Mesothelial cell of epicardium (in vitro differentiated cells): ENCODE measurements at regions not wholly inside any gene's neighbourhood (a gene's known extent, or its start where the extent isn't known, plus 50 kb on each side); places are given as distances from the start of the nearest gene placed in this dataset.
"Not testable (repeated sequence)": the region's sequence is repeated elsewhere in the genome, so short reads cannot be mapped to it uniquely, and the experiment has no call there.

Source experiments
- DNase-seq, 2 experiments: peaks; one replicate each; pipeline ENCODE4 v3.0.0; 2021; ENCODE audit warnings: low spot score in 2 of 2; ENCODE audit not compliant: unreplicated experiment in 2 of 2
- H3K27ac Mint-ChIP-seq: 2 replicates; pipeline ENCODE4 v1.8.0; 2021; ENCODE audit warnings: mixed read lengths
- H3K27me3 Mint-ChIP-seq: 2 replicates; pipeline ENCODE4 v1.8.0; 2021; ENCODE audit warnings: low read depth, mixed read lengths
- H3K36me3 Mint-ChIP-seq: 2 replicates; pipeline ENCODE4 v1.8.0; 2021; ENCODE audit warnings: mixed read lengths
- H3K4me1 Mint-ChIP-seq: 2 replicates; pipeline ENCODE4 v1.8.0; 2021; ENCODE audit warnings: mixed read lengths
- H3K4me3 Mint-ChIP-seq: 2 replicates; pipeline ENCODE4 v1.8.0; 2021; ENCODE audit warnings: mild to moderate bottlenecking, moderate library complexity, mixed read lengths
- H3K9me3 Mint-ChIP-seq: 2 replicates; pipeline ENCODE4 v1.8.0; 2021; ENCODE audit warnings: mixed read lengths
- CTCF ChIP-seq: fragments of 200-600 bp; sonication (generic); IDR thresholded peaks from one replicate; pipeline ENCODE4 v1.5.0; 2021; ENCODE audit warnings: antibody characterized with exemption; ENCODE audit not compliant: unreplicated experiment

- H3K4me1 Mint-ChIP-seq, H3K27me3 Mint-ChIP-seq, H3K27ac Mint-ChIP-seq, DNase-seq, H3K4me3 Mint-ChIP-seq, H3K36me3 Mint-ChIP-seq: not testable (repeated sequence)
- H3K9me3 Mint-ChIP-seq = peaks cover 30% of the 10 kb centered on the region
Measured at GRCh38 chr11:100409267-100409666, 277.8 kb upstream of the ARHGAP42 start.

GRCh38 chr11:100419518-100419917 is 267.6 kb upstream of the ARHGAP42 start:
- no peak for TF ChIP-seq CTCF
- DNase-seq = no peak
- H3K4me3 Mint-ChIP-seq = no peak overlapping the region
- H3K27me3 Mint-ChIP-seq = no peaks in the 10 kb centered on the region
- peaks cover 16% of the 10 kb centered on the region for H3K36me3 Mint-ChIP-seq
- peaks cover 33% of the 10 kb centered on the region for H3K9me3 Mint-ChIP-seq
- H3K27ac Mint-ChIP-seq = no peak overlapping the region
- H3K4me1 Mint-ChIP-seq = peaks cover 1% of the 10 kb centered on the region

GRCh38 chr11:100434821-100435641 is 252.1 kb upstream of the ARHGAP42 start:
- H3K27ac Mint-ChIP-seq = peak overlapping the region; percentile 61
- DNase-seq = no peak
- H3K9me3 Mint-ChIP-seq = no peaks in the 10 kb centered on the region
- H3K27me3 Mint-ChIP-seq = no peaks in the 10 kb centered on the region
- no peaks in the 10 kb centered on the region for H3K36me3 Mint-ChIP-seq
- TF ChIP-seq CTCF = no peak
- H3K4me1 Mint-ChIP-seq = peaks cover 17% of the 10 kb centered on the region
- H3K4me3 Mint-ChIP-seq = no peak overlapping the region

GRCh38 chr11:100438376-100438775 is 248.7 kb upstream of the ARHGAP42 start:
- Mint-ChIP-seq H3K9me3 (peaks cover 14% of the 10 kb centered on the region), H3K27me3 (no peaks in the 10 kb centered on the region), H3K4me1 (peaks cover 19% of the 10 kb centered on the region), H3K36me3 (no peaks in the 10 kb centered on the region), H3K27ac (no peak overlapping the region), H3K4me3 (no peak overlapping the region)
- no peak for DNase-seq
- TF ChIP-seq CTCF = no peak

GRCh38 chr11:100441086-100441485 is 246.0 kb upstream of the ARHGAP42 start:
- Mint-ChIP-seq H3K27ac (no peak overlapping the region), H3K9me3 (peaks cover 14% of the 10 kb centered on the region), H3K4me3 (no peak overlapping the region), H3K27me3 (no peaks in the 10 kb centered on the region), H3K4me1 (peaks cover 9% of the 10 kb centered on the region), H3K36me3 (no peaks in the 10 kb centered on the region)
- no peak for TF ChIP-seq CTCF
- DNase-seq = no peak

GRCh38 chr11:100442017-100442416 is 245.1 kb upstream of the ARHGAP42 start:
- no peak for TF ChIP-seq CTCF
- no peak overlapping the region for H3K27ac Mint-ChIP-seq
- peaks cover 4% of the 10 kb centered on the region for H3K4me1 Mint-ChIP-seq
- peaks cover 15% of the 10 kb centered on the region for H3K9me3 Mint-ChIP-seq
- no peaks in the 10 kb centered on the region for H3K36me3 Mint-ChIP-seq
- no peak overlapping the region for H3K4me3 Mint-ChIP-seq
- H3K27me3 Mint-ChIP-seq = no peaks in the 10 kb centered on the region
- DNase-seq = no peak
